PC-3 (cell line): ENCODE measurements at regions not wholly inside any gene's neighbourhood (a gene's known extent, or its start where the extent isn't known, plus 50 kb on each side); places are given as distances from the start of the nearest gene placed in this dataset.

ENCODE experiments used
- CTCF ChIP-seq: fragments of 300-600 bp; sonication (generic); conservative IDR thresholded peaks from 2 replicates; pipeline ENCODE4 v1.5.1; 2017; ENCODE audit warnings: antibody characterized with exemption, low read depth, mild to moderate bottlenecking, low read length
- EZH2 ChIP-seq: fragments of 300-600 bp; sonication (generic); IDR thresholded peaks from one replicate; pipeline ENCODE4 v1.6.1; 2017; ENCODE audit warnings: antibody characterized with exemption, mild to moderate bottlenecking, low read length; ENCODE audit not compliant: unreplicated experiment
- EZH2phosphoT487 ChIP-seq: fragments of 300-600 bp; sonication (generic); IDR thresholded peaks from 2 replicates; pipeline ENCODE4 v1.6.1; 2018; ENCODE audit warnings: mild to moderate bottlenecking, antibody characterized with exemption, low read length, borderline replicate concordance

GRCh38 chr3:13700889-13701288, 152.0 kb downstream of the FBLN2 start:
- no peak for TF ChIP-seq CTCF
- TF ChIP-seq EZH2: no peak
- TF ChIP-seq EZH2phosphoT487: no peak
